ENCODE measurements at regions not wholly inside any gene's neighbourhood (a gene's known extent, or its start where the extent isn't known, plus 50 kb on each side); places are given as distances from the start of the nearest gene placed in this dataset.

DNA sequence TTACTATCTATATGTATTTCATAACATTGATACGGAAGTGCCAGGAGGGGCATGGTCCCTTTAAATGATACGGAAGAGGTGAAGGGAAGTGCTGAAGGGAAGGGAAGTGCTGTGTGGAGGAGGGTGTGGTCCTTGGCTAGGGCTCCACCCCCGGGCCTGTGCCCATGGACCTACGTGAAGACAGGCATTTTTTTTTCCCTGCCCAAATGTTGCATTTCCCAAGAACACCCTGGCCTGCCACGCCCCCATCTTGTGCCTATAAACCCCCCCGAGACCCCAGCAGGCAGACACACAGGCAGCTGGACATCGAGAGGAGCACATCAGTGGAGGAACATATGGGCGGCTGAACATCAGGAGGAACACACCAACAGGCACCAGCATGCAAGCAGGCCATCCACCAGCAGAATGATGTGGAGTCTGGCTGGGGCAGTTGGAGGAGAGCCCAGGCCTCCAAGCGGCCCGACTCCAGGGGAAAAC, 134.1 kb downstream of the SLC41A2 start:
- Mint-ChIP-seq H3K4me3 (no peak overlapping the region), H3K27me3 (ENCODE audit: insufficient read depth, low read depth, poor library complexity) (no peaks in the 10 kb centered on the region), H3K36me3 (ENCODE audit: low read depth) (peaks cover 20% of the 10 kb centered on the region), H3K27ac (no peak overlapping the region), H3K4me1 (no peaks in the 10 kb centered on the region), H3K9me3 (peaks cover 25% of the 10 kb centered on the region)
- no peaks in the 10 kb centered on the region for H4K20me1 ChIP-seq (replicated peaks; ENCODE audit: insufficient read depth)
- H3F3A ChIP-seq (replicated peaks; ENCODE audit: low read depth): no peaks in the 10 kb centered on the region
- ATAC-seq (no peak), DNase-seq (ENCODE audit: low spot score) (no peak)
- H3K4me2 ChIP-seq: no peak overlapping the region
- TF ChIP-seq ZNF331 (CRISPR knock-in tag; IDR thresholded peaks at IDR 0.05; ENCODE audit: low read depth) (no peak), NANOG (IDR thresholded peaks at IDR 0.05; ENCODE audit: borderline replicate concordance) (no peak), JUNB (IDR thresholded peaks at IDR 0.05; ENCODE audit: unreplicated experiment) (no peak), ZNF114 (CRISPR knock-in tag; IDR thresholded peaks at IDR 0.05) (no peak), EZH2 (IDR thresholded peaks at IDR 0.05; ENCODE audit: low read depth, unreplicated experiment) (no peak)
- TF ChIP-seq, protein P1, sequence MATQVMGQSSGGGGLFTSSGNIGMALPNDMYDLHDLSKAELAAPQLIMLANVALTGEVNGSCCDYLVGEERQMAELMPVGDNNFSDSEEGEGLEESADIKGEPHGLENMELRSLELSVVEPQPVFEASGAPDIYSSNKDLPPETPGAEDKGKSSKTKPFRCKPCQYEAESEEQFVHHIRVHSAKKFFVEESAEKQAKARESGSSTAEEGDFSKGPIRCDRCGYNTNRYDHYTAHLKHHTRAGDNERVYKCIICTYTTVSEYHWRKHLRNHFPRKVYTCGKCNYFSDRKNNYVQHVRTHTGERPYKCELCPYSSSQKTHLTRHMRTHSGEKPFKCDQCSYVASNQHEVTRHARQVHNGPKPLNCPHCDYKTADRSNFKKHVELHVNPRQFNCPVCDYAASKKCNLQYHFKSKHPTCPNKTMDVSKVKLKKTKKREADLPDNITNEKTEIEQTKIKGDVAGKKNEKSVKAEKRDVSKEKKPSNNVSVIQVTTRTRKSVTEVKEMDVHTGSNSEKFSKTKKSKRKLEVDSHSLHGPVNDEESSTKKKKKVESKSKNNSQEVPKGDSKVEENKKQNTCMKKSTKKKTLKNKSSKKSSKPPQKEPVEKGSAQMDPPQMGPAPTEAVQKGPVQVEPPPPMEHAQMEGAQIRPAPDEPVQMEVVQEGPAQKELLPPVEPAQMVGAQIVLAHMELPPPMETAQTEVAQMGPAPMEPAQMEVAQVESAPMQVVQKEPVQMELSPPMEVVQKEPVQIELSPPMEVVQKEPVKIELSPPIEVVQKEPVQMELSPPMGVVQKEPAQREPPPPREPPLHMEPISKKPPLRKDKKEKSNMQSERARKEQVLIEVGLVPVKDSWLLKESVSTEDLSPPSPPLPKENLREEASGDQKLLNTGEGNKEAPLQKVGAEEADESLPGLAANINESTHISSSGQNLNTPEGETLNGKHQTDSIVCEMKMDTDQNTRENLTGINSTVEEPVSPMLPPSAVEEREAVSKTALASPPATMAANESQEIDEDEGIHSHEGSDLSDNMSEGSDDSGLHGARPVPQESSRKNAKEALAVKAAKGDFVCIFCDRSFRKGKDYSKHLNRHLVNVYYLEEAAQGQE (IDR thresholded peaks at IDR 0.05; ENCODE audit: unreplicated experiment): no peak
- TF ChIP-seq, protein P2, sequence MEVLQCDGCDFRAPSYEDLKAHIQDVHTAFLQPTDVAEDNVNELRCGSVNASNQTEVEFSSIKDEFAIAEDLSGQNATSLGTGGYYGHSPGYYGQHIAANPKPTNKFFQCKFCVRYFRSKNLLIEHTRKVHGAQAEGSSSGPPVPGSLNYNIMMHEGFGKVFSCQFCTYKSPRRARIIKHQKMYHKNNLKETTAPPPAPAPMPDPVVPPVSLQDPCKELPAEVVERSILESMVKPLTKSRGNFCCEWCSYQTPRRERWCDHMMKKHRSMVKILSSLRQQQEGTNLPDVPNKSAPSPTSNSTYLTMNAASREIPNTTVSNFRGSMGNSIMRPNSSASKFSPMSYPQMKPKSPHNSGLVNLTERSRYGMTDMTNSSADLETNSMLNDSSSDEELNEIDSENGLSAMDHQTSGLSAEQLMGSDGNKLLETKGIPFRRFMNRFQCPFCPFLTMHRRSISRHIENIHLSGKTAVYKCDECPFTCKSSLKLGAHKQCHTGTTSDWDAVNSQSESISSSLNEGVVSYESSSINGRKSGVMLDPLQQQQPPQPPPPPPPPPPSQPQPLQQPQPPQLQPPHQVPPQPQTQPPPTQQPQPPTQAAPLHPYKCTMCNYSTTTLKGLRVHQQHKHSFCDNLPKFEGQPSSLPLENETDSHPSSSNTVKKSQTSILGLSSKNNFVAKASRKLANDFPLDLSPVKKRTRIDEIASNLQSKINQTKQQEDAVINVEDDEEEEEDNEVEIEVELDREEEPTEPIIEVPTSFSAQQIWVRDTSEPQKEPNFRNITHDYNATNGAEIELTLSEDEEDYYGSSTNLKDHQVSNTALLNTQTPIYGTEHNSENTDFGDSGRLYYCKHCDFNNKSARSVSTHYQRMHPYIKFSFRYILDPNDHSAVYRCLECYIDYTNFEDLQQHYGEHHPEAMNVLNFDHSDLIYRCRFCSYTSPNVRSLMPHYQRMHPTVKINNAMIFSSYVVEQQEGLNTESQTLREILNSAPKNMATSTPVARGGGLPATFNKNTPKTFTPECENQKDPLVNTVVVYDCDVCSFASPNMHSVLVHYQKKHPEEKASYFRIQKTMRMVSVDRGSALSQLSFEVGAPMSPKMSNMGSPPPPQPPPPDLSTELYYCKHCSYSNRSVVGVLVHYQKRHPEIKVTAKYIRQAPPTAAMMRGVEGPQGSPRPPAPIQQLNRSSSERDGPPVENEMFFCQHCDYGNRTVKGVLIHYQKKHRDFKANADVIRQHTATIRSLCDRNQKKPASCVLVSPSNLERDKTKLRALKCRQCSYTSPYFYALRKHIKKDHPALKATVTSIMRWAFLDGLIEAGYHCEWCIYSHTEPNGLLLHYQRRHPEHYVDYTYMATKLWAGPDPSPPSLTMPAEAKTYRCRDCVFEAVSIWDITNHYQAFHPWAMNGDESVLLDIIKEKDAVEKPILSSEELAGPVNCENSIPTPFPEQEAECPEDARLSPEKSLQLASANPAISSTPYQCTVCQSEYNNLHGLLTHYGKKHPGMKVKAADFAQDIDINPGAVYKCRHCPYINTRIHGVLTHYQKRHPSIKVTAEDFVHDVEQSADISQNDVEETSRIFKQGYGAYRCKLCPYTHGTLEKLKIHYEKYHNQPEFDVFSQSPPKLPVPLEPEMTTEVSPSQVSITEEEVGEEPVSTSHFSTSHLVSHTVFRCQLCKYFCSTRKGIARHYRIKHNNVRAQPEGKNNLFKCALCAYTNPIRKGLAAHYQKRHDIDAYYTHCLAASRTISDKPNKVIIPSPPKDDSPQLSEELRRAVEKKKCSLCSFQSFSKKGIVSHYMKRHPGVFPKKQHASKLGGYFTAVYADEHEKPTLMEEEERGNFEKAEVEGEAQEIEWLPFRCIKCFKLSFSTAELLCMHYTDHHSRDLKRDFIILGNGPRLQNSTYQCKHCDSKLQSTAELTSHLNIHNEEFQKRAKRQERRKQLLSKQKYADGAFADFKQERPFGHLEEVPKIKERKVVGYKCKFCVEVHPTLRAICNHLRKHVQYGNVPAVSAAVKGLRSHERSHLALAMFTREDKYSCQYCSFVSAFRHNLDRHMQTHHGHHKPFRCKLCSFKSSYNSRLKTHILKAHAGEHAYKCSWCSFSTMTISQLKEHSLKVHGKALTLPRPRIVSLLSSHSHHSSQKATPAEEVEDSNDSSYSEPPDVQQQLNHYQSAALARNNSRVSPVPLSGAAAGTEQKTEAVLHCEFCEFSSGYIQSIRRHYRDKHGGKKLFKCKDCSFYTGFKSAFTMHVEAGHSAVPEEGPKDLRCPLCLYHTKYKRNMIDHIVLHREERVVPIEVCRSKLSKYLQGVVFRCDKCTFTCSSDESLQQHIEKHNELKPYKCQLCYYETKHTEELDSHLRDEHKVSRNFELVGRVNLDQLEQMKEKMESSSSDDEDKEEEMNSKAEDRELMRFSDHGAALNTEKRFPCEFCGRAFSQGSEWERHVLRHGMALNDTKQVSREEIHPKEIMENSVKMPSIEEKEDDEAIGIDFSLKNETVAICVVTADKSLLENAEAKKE (CRISPR knock-in tag; IDR thresholded peaks at IDR 0.05): no peak
- no peaks in the 10 kb centered on the region for H3K9me2 ChIP-seq (ENCODE audit: insufficient read depth)
- H3K4me1 ChIP-seq (ENCODE audit: insufficient read depth): no peaks in the 10 kb centered on the region
- H3K27me3 ChIP-seq (ENCODE audit: insufficient read depth): no peaks in the 10 kb centered on the region
- no peaks in the 10 kb centered on the region for H3K36me3 ChIP-seq (ENCODE audit: insufficient read depth)
- H2AFZ ChIP-seq: no peak overlapping the region
- H3K27ac ChIP-seq (ENCODE audit: low read depth): no peak overlapping the region
- no peaks in the 10 kb centered on the region for H3K79me2 ChIP-seq (replicated peaks; ENCODE audit: insufficient read depth)
- no peak overlapping the region for H3K4me3 ChIP-seq

Data from GM23338 (cell line).